Hepatocyte (in vitro differentiated cells): ENCODE measurements at regions not wholly inside any gene's neighbourhood (a gene's known extent, or its start where the extent isn't known, plus 50 kb on each side); places are given as distances from the start of the nearest gene placed in this dataset.

Source experiments
- DNase-seq: peaks from one replicate; pipeline ENCODE4 v3.0.0-alpha.2; 2016; ENCODE audit warnings: low spot score
- H2AFZ ChIP-seq: fragments of 200-600 bp; sonication (generic); 2 replicates; pipeline ENCODE4 v1.6.0; 2016; ENCODE audit warnings: antibody characterized with exemption, mild to moderate bottlenecking
- H3K27ac ChIP-seq: fragments of 200-600 bp; sonication (generic); 2 replicates; pipeline ENCODE4 v1.5.1; 2016; ENCODE audit warnings: mild to moderate bottlenecking
- H3K27me3 ChIP-seq: fragments of 200-600 bp; sonication (generic); 2 replicates; pipeline ENCODE4 v1.6.1; 2016
- H3K36me3 ChIP-seq: fragments of 200-600 bp; sonication (generic); replicated peaks from 2 replicates; pipeline ENCODE4 v1.5.1; 2016; ENCODE audit warnings: low read depth; ENCODE audit not compliant: insufficient read depth
- H3K4me1 ChIP-seq: fragments of 200-600 bp; sonication (generic); 2 replicates; pipeline ENCODE4 v1.5.1; 2016; ENCODE audit warnings: mild to moderate bottlenecking, moderate library complexity; ENCODE audit not compliant: insufficient read depth
- H3K4me2 ChIP-seq: fragments of 200-600 bp; sonication (generic); 2 replicates; pipeline ENCODE4 v1.6.0; 2016
- H3K4me3 ChIP-seq: fragments of 200-600 bp; sonication (generic); 2 replicates; pipeline ENCODE4 v1.5.1; 2016; ENCODE audit warnings: mild to moderate bottlenecking
- H3K79me2 ChIP-seq: fragments of 200-600 bp; sonication (generic); 2 replicates; pipeline ENCODE4 v1.6.0; 2017; ENCODE audit warnings: mild to moderate bottlenecking
- H3K9me2 ChIP-seq: fragments of 200-600 bp; sonication (generic); replicated peaks from 2 replicates; pipeline ENCODE4 v1.6.0; 2017; ENCODE audit warnings: mild to moderate bottlenecking; ENCODE audit not compliant: insufficient read depth
- H3K9me3 ChIP-seq: fragments of 200-600 bp; sonication (generic); 2 replicates; pipeline ENCODE4 v1.5.1; 2016; ENCODE audit warnings: low read depth, mild to moderate bottlenecking
- H4K20me1 ChIP-seq: fragments of 200-600 bp; sonication (generic); 2 replicates; pipeline ENCODE4 v1.6.0; 2016; ENCODE audit warnings: mild to moderate bottlenecking; ENCODE audit not compliant: insufficient read depth, poor library complexity, severe bottlenecking
- EZH2 ChIP-seq: fragments of 200-600 bp; sonication (generic); IDR thresholded peaks from 2 replicates; pipeline ENCODE4 v1.6.1; 2016; ENCODE audit warnings: antibody characterized with exemption, mild to moderate bottlenecking, borderline replicate concordance
- EZH2phosphoT487 ChIP-seq: fragments of 200-600 bp; sonication (generic); IDR thresholded peaks from one replicate; pipeline ENCODE4 v1.6.1; 2018; ENCODE audit warnings: antibody characterized with exemption, mild to moderate bottlenecking, low read depth, moderate library complexity; ENCODE audit not compliant: unreplicated experiment, severe bottlenecking
- WGBS: methylation state at CpG from one replicate; pipeline ENCODE4 v1.1.6; 2016; ENCODE audit warnings: low lambda C conversion rate; ENCODE audit errors: missing lambda C conversion rate; 5-methylcytosine and 5-hydroxymethylcytosine counted together
- TF ChIP-seq, protein P1 (sequence below): fragments of 200-600 bp; sonication (generic); IDR thresholded peaks from 2 replicates; pipeline ENCODE4 v1.5.1; 2016; ENCODE audit warnings: antibody characterized with exemption, mild to moderate bottlenecking; ENCODE audit not compliant: poor library complexity

DNA sequence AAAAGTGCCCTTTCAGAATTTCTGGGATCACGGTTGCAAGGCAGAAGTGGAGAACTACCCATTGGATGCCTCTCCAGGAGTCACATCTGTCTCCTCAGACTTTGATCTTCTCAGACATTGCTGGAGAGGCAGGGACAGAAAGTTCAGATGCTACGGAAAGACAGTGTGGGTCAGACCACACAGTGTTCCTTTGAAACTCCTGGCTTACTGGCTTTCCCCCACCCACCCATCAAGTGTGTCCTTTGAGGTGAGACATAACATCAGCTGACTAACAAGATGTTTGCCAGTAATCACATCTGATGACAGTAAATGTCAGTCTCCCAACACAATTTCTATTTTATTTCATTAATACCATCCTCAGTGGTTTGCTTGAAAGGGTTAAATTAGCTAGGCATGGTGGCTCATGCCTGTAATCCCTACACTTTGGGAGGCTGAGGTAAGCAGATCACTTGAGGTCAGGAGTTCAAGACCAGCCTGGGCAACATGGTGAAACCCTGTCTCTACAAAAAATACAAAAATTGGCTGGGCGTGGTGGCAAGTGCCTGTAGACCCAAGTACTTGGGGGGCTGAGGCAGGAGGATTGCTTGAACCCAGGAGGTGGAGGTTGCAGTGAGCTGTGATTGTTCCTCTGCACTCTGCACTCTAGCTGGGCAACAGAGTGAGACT is 67.2 kb upstream of the SNX9 start:
- peak overlapping the region; percentile 61 for H3K27ac ChIP-seq

GRCh38 chr6:157756708-157757429 is 66.2 kb upstream of the SNX9 start:
- Histone ChIP-seq H2AFZ (peak overlapping the region; percentile 15), H3K27me3 (no peaks in the 10 kb centered on the region), H3K4me2 (peak overlapping the region; percentile 20), H3K4me1 (peaks cover 21% of the 10 kb centered on the region), H4K20me1 (no peaks in the 10 kb centered on the region), H3K79me2 (no peaks in the 10 kb centered on the region), H3K9me3 (no peaks in the 10 kb centered on the region), H3K36me3 (no peaks in the 10 kb centered on the region), H3K27ac (peak overlapping the region; percentile 72), H3K4me3 (no peak overlapping the region), H3K9me2 (no peaks in the 10 kb centered on the region)
- TF ChIP-seq, protein P1, sequence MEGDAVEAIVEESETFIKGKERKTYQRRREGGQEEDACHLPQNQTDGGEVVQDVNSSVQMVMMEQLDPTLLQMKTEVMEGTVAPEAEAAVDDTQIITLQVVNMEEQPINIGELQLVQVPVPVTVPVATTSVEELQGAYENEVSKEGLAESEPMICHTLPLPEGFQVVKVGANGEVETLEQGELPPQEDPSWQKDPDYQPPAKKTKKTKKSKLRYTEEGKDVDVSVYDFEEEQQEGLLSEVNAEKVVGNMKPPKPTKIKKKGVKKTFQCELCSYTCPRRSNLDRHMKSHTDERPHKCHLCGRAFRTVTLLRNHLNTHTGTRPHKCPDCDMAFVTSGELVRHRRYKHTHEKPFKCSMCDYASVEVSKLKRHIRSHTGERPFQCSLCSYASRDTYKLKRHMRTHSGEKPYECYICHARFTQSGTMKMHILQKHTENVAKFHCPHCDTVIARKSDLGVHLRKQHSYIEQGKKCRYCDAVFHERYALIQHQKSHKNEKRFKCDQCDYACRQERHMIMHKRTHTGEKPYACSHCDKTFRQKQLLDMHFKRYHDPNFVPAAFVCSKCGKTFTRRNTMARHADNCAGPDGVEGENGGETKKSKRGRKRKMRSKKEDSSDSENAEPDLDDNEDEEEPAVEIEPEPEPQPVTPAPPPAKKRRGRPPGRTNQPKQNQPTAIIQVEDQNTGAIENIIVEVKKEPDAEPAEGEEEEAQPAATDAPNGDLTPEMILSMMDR = peak; percentile 88
- TF ChIP-seq EZH2phosphoT487 (no peak), EZH2 (no peak)
- 29% methylated on average over 19 of the region's 19 CpGs for WGBS
- peak; percentile 93 for DNase-seq

More for the DNA sequence above, 67.2 kb upstream of the SNX9 start:
- Histone ChIP-seq H3K4me3 (no peak overlapping the region), H3K9me2 (no peaks in the 10 kb centered on the region), H3K4me1 (peaks cover 21% of the 10 kb centered on the region), H3K4me2 (no peak overlapping the region), H3K36me3 (no peaks in the 10 kb centered on the region), H4K20me1 (no peaks in the 10 kb centered on the region), H3K9me3 (no peaks in the 10 kb centered on the region), H3K79me2 (no peaks in the 10 kb centered on the region), H3K27me3 (no peaks in the 10 kb centered on the region), H2AFZ (no peak overlapping the region)
- 74% methylated on average over 3 of the region's 3 CpGs for WGBS
- TF ChIP-seq EZH2 (no peak), EZH2phosphoT487 (no peak)
- TF ChIP-seq, protein P1 = no peak
- DNase-seq = no peak

DNA sequence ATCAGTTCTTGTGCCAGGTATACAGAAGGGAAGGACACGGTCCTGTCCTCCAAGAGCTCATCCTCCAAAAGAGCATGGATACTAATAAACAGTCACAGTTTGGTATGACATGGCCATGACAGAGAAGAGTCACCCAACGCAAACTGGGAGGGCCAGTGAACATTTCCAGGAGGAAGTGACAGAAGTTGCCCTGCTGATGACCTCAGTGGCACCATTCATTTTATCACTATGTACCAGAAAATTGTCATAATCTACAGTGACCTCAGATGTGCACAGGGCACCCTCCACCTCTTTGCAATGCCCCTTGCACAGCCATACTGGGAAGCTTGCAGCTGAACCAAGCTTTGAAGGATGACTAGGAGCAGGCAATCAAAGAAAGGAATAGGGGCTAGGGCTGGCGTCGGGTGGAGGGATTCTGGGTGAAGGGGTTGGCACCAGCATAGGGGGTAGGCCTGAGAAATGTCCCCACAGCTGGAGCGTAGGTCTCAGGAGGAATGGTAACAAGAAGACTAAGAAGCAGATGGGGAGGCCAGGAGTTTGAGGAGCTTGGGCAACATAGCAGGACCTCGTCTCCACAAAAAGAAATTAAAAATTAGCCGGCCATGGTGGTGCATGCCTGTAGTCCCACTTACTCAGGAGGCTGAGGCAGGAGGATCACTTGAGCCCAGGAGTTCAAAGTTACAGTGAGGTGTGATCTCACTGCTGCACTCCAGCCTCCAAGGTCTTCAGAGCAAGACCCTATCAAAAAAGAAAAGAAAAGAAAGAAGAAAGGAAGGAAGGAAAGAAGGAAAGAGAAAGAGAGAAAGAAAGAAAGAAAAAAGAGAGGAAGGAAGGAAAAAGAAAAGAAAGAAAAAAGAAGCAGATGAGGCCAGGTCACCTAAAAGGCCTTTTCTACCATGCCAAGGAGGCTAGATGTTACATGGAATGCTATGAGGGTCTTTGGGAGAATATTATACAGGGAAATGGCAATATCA is 65.3 kb upstream of the SNX9 start:
- Histone ChIP-seq H3K4me2 (peak overlapping the region; percentile 20), H3K4me1 (peaks cover 21% of the 10 kb centered on the region), H3K36me3 (no peaks in the 10 kb centered on the region), H3K9me3 (no peaks in the 10 kb centered on the region), H2AFZ (no peak overlapping the region), H3K79me2 (no peaks in the 10 kb centered on the region), H3K27me3 (no peaks in the 10 kb centered on the region), H4K20me1 (no peaks in the 10 kb centered on the region), H3K9me2 (no peaks in the 10 kb centered on the region), H3K4me3 (no peak overlapping the region), H3K27ac (peak overlapping the region; percentile 72)
- whole genome bisulfite sequencing = 97% methylated on average over 7 of the region's 7 CpGs
- TF ChIP-seq EZH2phosphoT487 = no peak
- TF ChIP-seq, protein P1 = no peak
- DNase-seq = no peak
